ENCODE measurements at regions not wholly inside any gene's neighbourhood (a gene's known extent, or its start where the extent isn't known, plus 50 kb on each side); places are given as distances from the start of the nearest gene placed in this dataset.
"Not testable (repeated sequence)": the region's sequence is repeated elsewhere in the genome, so short reads cannot be mapped to it uniquely, and the experiment has no call there.

DNA sequence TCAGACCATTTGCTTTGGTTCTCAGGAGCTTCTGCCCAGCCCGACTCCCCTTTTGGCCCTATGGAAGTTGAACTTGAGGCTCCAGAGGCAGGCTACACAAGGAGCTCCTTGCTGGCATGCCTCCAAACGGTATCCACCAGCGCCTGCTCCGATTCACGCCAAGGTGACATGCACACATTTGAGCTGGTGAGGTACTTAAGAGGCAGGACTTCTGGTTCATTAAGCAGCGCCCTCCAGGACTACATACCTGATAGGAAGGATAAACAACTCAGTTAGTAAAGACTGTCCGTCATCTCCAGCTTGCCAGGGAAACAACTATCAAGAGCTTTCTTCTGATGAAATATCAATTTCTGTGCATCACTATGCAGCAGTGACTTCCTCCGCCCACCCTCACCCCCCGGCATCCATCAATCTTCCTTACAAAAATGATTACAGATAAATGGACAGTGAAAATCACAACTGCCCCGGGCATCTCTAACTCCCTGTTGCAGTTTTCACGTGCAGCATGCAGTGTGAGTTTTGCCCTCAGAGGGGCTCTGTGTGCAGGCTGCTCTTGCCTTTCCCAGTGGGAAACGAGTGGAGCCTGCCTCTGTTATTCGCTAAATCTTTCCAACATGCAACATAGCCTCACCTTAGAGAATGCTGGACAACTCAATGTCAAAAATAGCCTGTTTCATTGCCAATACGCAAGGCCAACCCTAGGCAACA, 122.9 kb downstream of the ARRDC4 start:
- H3K36me3 ChIP-seq (ENCODE audit: control insufficient read depth in 3 of 3, insufficient read depth in 3 of 3, low read length in 3 of 3): no peaks in the 10 kb centered on the region
- H3K4me3 ChIP-seq (ENCODE audit: low read length in 3 of 3): no peak overlapping the region
- no peaks in the 10 kb centered on the region for H3K4me1 ChIP-seq (ENCODE audit: control insufficient read depth in 3 of 3, insufficient read depth in 3 of 3, low read length in 3 of 3)
- no peaks in the 10 kb centered on the region for H3K9me3 ChIP-seq (ENCODE audit: control insufficient read depth in 3 of 3, low read length in 3 of 3)
- H3K27me3 ChIP-seq (ENCODE audit: control insufficient read depth in 3 of 3, insufficient read depth in 3 of 3, low read length in 3 of 3): peaks cover 0 to 3% (median 0%) of the 10 kb centered on the region in 3 donors
- H3K9ac ChIP-seq (ENCODE audit: low read depth in 1 of 3, low read length in 3 of 3): no peak overlapping the region
- no peak overlapping the region for H3K27ac ChIP-seq (ENCODE audit: low read depth, low read length)

GRCh38 chr15:98085003-98085639, 124.6 kb downstream of the ARRDC4 start:
- Histone ChIP-seq H3K36me3 (ENCODE audit: control insufficient read depth in 3 of 3, insufficient read depth in 3 of 3, low read length in 3 of 3) (no peaks in the 10 kb centered on the region), H3K27me3 (ENCODE audit: control insufficient read depth in 3 of 3, insufficient read depth in 3 of 3, low read length in 3 of 3) (peaks cover 0 to 3% (median 0%) of the 10 kb centered on the region in 3 donors), H3K9me3 (ENCODE audit: control insufficient read depth in 3 of 3, low read length in 3 of 3) (no peaks in the 10 kb centered on the region), H3K9ac (ENCODE audit: low read depth in 1 of 3, low read length in 3 of 3) (no peak overlapping the region), H3K27ac (ENCODE audit: low read depth, low read length) (no peak overlapping the region), H3K4me1 (ENCODE audit: control insufficient read depth in 3 of 3, insufficient read depth in 3 of 3, low read length in 3 of 3) (no peaks in the 10 kb centered on the region), H3K4me3 (ENCODE audit: low read length in 3 of 3) (no peak overlapping the region)

- not testable (repeated sequence) for H3K4me1 ChIP-seq (ENCODE audit: control insufficient read depth in 3 of 3, insufficient read depth in 3 of 3, low read length in 3 of 3); H3K36me3 ChIP-seq (ENCODE audit: control insufficient read depth in 3 of 3, insufficient read depth in 3 of 3, low read length in 3 of 3)
These were observed 127.9 kb downstream of the ARRDC4 start for GRCh38 chr15:98088307-98088945.

GRCh38 chr15:98089352-98089751, 128.8 kb downstream of the ARRDC4 start:
- not testable (repeated sequence) for H3K27me3 ChIP-seq (ENCODE audit: control insufficient read depth in 3 of 3, insufficient read depth in 3 of 3, low read length in 3 of 3); H3K9ac ChIP-seq (ENCODE audit: low read depth in 1 of 3, low read length in 3 of 3); H3K4me3 ChIP-seq (ENCODE audit: low read length in 3 of 3); H3K36me3 ChIP-seq (ENCODE audit: control insufficient read depth in 3 of 3, insufficient read depth in 3 of 3, low read length in 3 of 3); H3K9me3 ChIP-seq (ENCODE audit: control insufficient read depth in 3 of 3, low read length in 3 of 3); H3K27ac ChIP-seq (ENCODE audit: low read depth, low read length); H3K4me1 ChIP-seq (ENCODE audit: control insufficient read depth in 3 of 3, insufficient read depth in 3 of 3, low read length in 3 of 3)

More at GRCh38 chr15:98088307-98088945, 127.9 kb downstream of the ARRDC4 start:
- not testable (repeated sequence) for H3K27ac ChIP-seq (ENCODE audit: low read depth, low read length); H3K27me3 ChIP-seq (ENCODE audit: control insufficient read depth in 3 of 3, insufficient read depth in 3 of 3, low read length in 3 of 3); H3K9ac ChIP-seq (ENCODE audit: low read depth in 1 of 3, low read length in 3 of 3); H3K4me3 ChIP-seq (ENCODE audit: low read length in 3 of 3); H3K9me3 ChIP-seq (ENCODE audit: control insufficient read depth in 3 of 3, low read length in 3 of 3)

GRCh38 chr15:98097986-98098385, 137.5 kb downstream of the ARRDC4 start:
- not testable (repeated sequence) for H3K27ac ChIP-seq (ENCODE audit: low read depth, low read length); H3K9ac ChIP-seq (ENCODE audit: low read depth in 1 of 3, low read length in 3 of 3)

GRCh38 chr15:98100606-98101005, 140.1 kb downstream of the ARRDC4 start:
- not testable (repeated sequence) for H3K4me1 ChIP-seq (ENCODE audit: control insufficient read depth in 3 of 3, insufficient read depth in 3 of 3, low read length in 3 of 3); H3K27me3 ChIP-seq (ENCODE audit: control insufficient read depth in 3 of 3, insufficient read depth in 3 of 3, low read length in 3 of 3); H3K9me3 ChIP-seq (ENCODE audit: control insufficient read depth in 3 of 3, low read length in 3 of 3); H3K27ac ChIP-seq (ENCODE audit: low read depth, low read length); H3K9ac ChIP-seq (ENCODE audit: low read depth in 1 of 3, low read length in 3 of 3); H3K36me3 ChIP-seq (ENCODE audit: control insufficient read depth in 3 of 3, insufficient read depth in 3 of 3, low read length in 3 of 3); H3K4me3 ChIP-seq (ENCODE audit: low read length in 3 of 3)

More at GRCh38 chr15:98097986-98098385, 137.5 kb downstream of the ARRDC4 start:
- H3K9me3 ChIP-seq (ENCODE audit: control insufficient read depth in 3 of 3, low read length in 3 of 3); H3K4me3 ChIP-seq (ENCODE audit: low read length in 3 of 3); H3K27me3 ChIP-seq (ENCODE audit: control insufficient read depth in 3 of 3, insufficient read depth in 3 of 3, low read length in 3 of 3); H3K36me3 ChIP-seq (ENCODE audit: control insufficient read depth in 3 of 3, insufficient read depth in 3 of 3, low read length in 3 of 3); H3K4me1 ChIP-seq (ENCODE audit: control insufficient read depth in 3 of 3, insufficient read depth in 3 of 3, low read length in 3 of 3): not testable (repeated sequence)

DNA sequence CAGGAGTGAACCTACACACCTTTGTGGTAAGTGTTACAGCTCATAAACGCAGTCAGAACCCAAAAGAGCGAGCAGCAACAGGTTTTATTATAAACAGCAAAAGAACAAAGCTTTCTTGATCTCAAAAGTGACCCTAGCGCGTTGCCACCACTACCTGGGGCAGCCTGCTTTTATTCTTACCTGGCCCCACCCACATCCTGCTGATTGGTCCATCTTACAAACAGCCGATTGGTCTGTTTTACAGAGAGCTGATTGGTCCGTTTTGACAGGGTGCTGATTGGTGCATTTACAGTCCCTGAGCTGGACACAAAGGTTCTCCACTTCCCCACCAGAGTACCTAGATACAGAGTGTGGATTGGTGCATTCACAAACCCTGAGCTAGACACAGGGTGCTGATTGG, 143.1 kb downstream of the ARRDC4 start:
- Histone ChIP-seq H3K4me3 (ENCODE audit: low read length in 3 of 3) (no peak overlapping the region), H3K9me3 (ENCODE audit: control insufficient read depth in 3 of 3, low read length in 3 of 3) (peaks cover 0 to 3% (median 2%) of the 10 kb centered on the region in 3 donors), H3K27ac (ENCODE audit: low read depth, low read length) (no peak overlapping the region), H3K9ac (ENCODE audit: low read depth in 1 of 3, low read length in 3 of 3) (no peak overlapping the region), H3K4me1 (ENCODE audit: control insufficient read depth in 3 of 3, insufficient read depth in 3 of 3, low read length in 3 of 3) (no peaks in the 10 kb centered on the region), H3K27me3 (ENCODE audit: control insufficient read depth in 3 of 3, insufficient read depth in 3 of 3, low read length in 3 of 3) (peaks cover 0 to 10% (median 4%) of the 10 kb centered on the region in 3 donors), H3K36me3 (ENCODE audit: control insufficient read depth in 3 of 3, insufficient read depth in 3 of 3, low read length in 3 of 3) (no peaks in the 10 kb centered on the region)

DNA sequence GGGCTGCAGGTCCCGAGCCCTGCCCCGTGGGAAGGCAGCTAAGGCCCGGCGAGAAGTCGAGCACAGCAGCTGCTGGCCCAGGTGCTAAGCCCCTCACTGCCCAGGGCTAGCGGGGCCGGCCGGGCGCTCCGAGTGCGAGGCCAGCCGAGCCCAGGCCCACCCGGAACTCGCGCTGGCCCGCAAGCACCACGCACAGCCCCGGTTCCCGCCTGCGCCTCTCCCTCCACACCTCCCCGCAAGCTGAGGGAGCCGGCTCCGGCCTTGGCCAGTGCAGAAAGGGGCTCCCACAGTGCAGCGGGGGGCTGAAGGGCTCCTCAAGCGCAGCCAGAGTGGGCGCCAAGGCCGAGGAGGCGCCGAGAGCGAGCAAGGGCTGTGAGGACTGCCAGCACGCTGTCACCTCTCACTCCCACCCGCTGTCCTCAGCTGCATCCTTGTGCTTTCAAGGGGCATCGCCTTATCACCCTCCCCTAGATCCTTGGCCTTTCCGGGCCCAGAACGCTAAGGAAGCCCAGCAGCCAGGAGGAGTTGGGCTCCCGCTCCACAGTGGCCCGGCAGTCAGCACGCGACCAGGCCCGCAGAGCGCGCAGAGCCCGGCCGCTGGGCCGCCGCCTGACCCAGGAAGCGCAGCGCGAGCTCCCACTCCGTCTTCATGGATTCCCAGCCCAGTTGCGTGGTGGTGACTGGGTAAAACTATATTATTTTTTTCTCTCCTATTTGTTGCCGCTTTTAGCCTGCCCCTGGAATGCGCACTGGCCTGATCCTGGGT, 144.1 kb downstream of the ARRDC4 start:
- H3K4me1 ChIP-seq (ENCODE audit: control insufficient read depth in 3 of 3, insufficient read depth in 3 of 3, low read length in 3 of 3); H3K36me3 ChIP-seq (ENCODE audit: control insufficient read depth in 3 of 3, insufficient read depth in 3 of 3, low read length in 3 of 3); H3K4me3 ChIP-seq (ENCODE audit: low read length in 3 of 3); H3K9me3 ChIP-seq (ENCODE audit: control insufficient read depth in 3 of 3, low read length in 3 of 3); H3K27ac ChIP-seq (ENCODE audit: low read depth, low read length); H3K9ac ChIP-seq (ENCODE audit: low read depth in 1 of 3, low read length in 3 of 3): not testable (repeated sequence)
- peaks cover 0 to 15% (median 4%) of the 10 kb centered on the region in 3 donors for H3K27me3 ChIP-seq (ENCODE audit: control insufficient read depth in 3 of 3, insufficient read depth in 3 of 3, low read length in 3 of 3)

GRCh38 chr15:98106615-98107194, 146.2 kb downstream of the ARRDC4 start:
- H3K36me3 ChIP-seq (ENCODE audit: control insufficient read depth in 3 of 3, insufficient read depth in 3 of 3, low read length in 3 of 3); H3K9ac ChIP-seq (ENCODE audit: low read depth in 1 of 3, low read length in 3 of 3); H3K4me3 ChIP-seq (ENCODE audit: low read length in 3 of 3); H3K27ac ChIP-seq (ENCODE audit: low read depth, low read length); H3K4me1 ChIP-seq (ENCODE audit: control insufficient read depth in 3 of 3, insufficient read depth in 3 of 3, low read length in 3 of 3); H3K9me3 ChIP-seq (ENCODE audit: control insufficient read depth in 3 of 3, low read length in 3 of 3): not testable (repeated sequence)
- peaks cover 0 to 15% (median 2%) of the 10 kb centered on the region in 3 donors for H3K27me3 ChIP-seq (ENCODE audit: control insufficient read depth in 3 of 3, insufficient read depth in 3 of 3, low read length in 3 of 3)
